HG03442 (cell line): ENCODE measurements at regions not wholly inside any gene's neighbourhood (a gene's known extent, or its start where the extent isn't known, plus 50 kb on each side); places are given as distances from the start of the nearest gene placed in this dataset.

Experiments used
- ATAC-seq: cut with Tn5 transposase; IDR thresholded peaks from one replicate; pipeline ENCODE4 v1.9.1; 2021; ENCODE audit warnings: mild to moderate bottlenecking, moderate library complexity; ENCODE audit not compliant: unreplicated experiment

DNA sequence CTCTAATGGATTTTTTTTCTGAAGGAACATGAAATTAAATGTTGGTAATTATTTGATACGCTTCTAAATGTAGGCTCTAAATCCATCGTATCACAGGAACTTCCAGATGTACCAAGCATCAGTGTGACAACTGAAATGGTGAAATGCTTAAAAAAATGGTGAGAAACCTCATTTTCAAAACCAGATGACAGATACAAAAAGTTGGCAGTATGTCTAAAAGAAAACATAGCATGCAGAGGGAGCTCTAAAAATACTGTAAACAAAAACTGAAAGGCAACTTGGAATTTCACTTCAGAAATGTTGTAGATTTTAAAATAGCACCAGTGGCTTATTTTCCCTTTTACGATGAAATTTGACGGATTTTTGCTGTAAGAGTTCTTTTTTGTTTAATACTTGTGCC lies 1043.6 kb upstream of the WWC1 start:
- ATAC-seq: no peak

DNA sequence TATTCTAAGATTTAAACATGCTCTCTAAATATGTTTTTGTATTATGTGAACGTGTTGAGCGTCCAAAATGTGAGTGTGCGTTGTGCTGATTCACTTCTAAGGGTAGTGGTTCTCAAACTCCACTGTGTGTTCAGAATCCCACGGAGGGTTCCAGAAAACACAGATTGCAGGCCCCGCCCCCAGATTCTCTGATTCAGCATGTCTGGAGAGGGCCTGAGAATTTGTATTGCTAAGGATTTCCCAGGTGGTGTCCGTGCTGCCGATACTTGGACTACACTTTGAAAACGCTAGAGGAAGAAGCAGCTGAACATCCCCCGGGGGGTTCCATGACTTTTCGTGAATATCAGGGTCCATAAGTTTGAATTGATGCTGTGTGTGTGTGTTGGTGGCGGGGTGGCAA lies 1043.2 kb upstream of the WWC1 start:
- ATAC-seq: no peak

DNA sequence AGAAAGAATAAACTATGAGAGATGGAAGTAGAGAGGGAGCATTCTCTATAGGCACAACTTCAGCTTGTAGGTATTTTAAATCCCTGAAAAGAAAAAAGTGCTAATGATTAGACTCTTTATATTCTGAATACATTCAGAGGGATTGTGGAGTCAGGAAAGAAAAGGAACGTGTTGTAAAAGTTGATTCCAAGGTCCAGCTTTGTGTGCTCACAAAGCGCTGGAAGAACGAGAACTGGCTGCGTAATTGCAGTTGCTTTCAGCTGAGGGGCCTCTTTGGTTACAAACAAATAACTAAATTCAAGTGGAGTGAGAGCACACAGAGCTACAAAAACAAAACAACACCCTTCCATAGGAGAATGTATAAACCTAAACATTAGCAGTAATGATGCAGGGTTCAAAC lies 1040.4 kb upstream of the WWC1 start:
- no peak for ATAC-seq

DNA sequence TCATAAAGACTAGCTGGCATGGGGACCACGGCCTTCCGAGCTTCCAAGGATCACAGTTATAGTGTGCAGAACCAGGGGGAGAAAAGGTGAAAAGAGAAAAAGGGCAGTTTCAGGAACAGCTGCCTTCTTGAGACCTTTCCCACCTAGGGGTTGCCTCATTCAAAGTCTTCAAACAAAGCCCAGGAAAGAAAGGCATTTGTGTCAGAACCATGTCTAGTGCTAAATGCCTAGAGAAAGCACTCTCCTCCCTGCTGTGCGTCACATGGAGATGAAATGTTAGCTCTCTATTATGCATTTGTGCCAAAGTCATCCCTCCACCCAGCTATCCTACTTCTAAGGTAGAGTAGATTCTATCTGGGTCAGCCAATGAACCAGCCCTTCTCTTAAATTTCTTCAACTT lies 1037.3 kb upstream of the WWC1 start:
- no peak for ATAC-seq

DNA sequence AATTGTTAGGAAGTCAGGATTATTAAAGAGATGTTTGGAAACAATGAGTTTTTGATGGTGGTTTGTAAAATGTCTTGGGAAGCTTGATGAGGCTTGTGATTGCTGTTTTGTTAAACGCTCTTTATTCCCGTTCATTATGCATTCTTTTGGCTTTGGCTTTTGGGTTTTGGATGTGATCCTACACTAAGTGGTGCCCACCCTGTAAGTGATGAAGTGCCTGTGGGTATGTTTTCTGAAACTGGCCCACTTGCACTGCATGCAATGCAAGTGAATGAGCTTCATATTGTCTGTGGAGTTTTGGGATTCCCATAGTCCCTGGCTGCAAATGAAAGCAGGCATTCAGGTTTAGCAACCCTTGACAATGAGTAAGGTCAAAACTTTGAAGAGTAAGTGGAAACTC lies 1035.5 kb upstream of the WWC1 start:
- ATAC-seq: no peak

DNA sequence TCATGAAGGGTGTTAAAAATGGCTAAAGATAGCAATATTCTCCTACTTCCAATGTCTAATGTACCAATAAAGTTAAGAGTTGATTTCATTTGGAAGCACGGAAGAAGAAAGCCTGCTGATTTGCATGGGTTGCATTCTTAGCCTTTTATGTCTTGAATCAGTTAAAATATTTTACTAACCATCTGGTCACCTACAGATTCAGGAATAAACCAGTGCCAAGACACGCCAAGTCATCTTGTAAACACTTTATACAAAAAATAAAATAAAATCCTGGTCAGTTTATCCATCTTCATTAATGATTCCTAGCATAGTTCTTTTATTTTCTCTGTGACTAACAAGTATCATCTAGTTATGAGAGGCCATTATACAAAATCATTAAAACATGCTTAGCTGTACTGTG lies 1031.6 kb upstream of the WWC1 start:
- no peak for ATAC-seq

DNA sequence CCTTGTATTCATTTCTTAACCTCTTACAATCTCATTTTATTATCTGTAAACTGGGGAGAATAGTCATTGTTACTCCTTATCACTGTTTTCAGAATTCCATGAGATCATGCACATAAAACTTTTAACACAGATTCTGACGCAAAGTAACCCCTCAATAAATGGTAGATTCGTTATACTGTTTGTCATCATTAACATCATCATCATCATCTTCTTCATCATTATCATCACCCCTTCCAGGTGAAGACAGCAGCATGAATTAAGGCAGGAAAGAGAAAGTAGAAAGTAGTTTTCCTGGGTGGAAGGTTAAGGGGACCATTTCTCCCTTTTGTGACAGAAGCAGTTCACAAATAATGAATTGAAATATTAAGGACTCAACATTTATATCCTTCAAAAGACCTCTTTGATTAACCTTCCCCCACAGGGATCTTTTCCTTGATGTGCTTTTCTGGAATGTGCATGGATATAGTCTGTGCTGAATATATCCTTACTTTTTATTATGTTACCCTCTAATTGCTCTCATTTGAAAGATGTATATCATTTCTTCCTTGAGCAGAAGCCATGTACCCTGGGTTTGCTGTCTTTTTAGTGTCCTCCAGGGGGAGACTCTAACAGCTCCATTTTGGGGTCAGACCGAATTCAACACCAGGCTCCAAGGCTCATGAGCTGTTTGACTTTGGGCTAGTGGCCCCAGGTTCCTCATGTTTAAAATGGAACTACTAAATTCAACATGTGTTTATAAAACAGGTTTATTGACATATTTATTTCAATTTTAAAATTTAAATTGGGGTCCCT lies 1029.9 kb upstream of the WWC1 start:
- ATAC-seq: no peak

DNA sequence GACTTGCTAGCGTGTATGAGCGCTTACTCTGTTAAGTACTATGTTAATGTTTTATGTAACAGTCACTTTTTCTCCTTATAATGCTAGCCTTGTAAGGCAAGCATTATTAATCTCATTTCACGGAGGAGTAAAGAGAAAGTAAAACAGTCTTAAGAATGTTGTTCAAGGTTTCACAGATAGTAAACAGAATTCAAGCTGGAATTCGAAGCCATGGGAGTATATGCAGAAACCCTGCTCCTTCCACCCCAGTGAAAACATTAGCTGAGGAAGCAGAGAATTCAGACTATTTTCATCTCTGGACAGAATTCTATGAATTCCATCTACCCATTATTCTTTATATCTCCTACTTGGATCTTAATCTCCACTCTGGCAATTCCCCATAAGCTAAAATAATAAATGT lies 1028.3 kb upstream of the WWC1 start:
- no peak for ATAC-seq

DNA sequence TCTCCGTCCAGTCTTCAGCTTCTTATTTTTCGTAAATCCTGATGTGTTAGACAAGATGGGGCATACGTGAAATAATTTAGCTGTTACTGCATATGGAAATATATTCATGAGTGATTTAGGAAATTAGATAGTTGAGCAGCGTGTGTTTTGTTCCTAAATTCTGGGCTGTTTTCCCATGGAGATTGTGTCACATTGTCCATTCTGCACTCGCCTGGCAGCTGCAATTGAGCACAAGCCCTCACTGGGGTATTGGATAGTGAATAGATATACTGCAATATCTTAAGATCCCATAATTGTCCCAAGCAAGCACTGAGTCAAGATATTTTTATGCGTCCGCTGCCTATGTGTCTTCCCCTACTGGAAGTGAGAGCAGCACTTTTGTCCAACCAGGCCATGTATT lies 1027.1 kb upstream of the WWC1 start:
- ATAC-seq: no peak

DNA sequence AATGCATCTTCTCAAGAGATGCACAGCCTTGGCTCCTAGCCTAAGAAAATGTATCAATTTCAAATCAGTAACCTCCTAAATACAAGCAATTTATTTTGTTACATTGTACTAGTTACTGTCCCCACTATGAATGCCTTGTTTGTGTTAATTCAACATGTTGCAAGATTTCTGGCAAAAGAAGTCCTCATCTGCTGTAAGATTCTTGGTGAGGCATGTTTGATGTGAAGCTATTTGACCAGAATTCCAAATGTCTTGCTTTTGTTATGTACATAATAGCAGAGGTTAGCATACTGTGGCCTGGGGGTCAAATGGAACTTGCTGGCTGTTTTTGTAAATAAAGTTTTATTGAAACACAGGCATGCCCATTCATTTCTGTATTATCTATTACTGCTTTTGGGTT lies 1023.1 kb upstream of the WWC1 start:
- ATAC-seq: no peak

DNA sequence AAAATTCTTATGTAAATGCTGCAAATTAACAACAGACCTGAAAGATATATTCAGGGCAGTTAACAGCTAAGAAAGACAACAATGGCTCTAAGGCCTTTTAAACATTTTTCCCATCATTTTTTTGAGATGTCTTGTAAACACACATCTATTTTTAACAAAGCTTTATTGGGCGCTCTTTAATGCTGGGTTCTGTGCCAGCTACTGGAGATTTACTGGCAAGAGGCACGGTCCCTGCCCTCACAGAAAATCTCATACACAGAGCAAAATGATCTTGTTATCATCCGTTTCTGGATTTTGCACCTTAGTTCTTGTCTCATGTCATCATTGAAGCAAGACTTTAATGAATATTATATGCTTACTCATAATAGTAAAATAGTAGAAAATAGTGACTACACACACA lies 1022.3 kb upstream of the WWC1 start:
- ATAC-seq: no peak

DNA sequence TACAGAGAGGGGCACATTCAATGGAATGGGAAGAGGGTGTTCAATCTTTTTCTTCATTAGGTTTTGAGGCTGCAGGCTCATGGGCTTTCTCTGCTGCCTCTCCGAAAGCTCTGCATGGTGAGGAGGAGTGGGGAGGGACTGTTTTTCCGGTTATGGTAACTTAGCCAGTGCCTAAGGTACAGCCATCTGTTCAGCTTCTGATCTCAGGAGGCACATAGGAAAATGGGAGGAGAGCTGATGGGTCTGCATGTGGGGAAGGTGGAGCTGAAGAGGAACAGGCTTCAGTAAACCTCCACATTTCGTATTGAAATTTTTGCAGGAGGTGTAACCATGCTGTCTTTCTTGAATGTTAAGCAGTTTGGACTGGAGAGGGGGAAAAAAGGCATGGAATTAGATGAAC lies 1020.4 kb upstream of the WWC1 start:
- no peak for ATAC-seq

DNA sequence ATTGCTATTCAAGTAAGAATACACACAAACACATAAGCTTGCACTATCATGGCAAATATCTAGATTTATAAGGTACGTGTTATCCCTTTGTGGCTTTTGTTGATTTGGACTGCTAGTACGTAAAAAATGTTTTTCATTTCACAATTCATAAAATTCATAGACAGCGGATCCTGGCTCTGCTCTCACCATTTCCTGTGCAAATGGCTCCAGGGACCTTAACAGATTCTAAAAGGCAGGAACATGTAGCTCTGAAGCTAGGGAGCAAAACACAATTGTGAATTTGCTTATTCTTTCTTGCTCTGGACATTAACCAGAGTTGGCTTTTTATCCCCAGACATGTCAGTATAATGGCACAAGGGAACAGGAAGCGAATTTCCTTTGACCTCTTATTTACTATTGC lies 1019.9 kb upstream of the WWC1 start:
- ATAC-seq: no peak

DNA sequence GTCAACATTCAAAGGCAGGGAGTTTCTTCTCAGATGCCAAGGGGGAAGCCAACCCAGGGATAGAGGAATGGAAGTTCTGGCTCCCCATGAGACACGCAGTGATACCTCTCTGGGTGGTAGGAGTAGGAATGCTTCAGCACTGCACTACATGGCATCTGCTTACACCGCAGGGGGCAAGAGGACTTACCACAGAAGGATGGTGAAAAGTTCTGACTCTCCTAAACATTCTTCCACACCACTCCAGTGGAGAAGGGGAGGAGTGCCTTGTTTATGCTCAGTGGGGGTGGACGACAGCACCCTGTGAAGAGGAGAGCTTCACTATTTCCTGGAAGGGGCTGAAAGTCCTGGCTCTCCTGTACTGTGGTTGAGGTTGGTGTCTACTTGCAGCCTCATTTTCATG lies 1011.3 kb upstream of the WWC1 start:
- ATAC-seq: no peak

DNA sequence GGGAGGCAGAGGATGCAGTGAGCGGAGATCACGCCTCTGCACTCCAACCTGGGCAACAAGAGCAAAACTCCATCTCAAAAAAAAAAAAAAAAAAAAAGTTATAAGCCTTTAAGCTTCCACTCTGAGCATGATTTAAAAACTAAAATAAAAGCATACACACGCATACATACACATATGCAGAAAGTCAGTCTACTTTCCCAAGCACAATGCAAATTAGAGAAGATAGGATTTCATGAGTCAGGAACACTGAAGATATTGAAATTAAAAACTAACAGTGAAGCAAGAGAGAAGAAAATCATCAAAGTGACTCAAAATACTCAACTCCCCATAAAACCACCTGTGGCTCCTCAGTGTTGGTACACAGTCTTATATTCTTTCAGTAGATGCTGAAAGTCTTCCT lies 1009.5 kb upstream of the WWC1 start:
- no peak for ATAC-seq

DNA sequence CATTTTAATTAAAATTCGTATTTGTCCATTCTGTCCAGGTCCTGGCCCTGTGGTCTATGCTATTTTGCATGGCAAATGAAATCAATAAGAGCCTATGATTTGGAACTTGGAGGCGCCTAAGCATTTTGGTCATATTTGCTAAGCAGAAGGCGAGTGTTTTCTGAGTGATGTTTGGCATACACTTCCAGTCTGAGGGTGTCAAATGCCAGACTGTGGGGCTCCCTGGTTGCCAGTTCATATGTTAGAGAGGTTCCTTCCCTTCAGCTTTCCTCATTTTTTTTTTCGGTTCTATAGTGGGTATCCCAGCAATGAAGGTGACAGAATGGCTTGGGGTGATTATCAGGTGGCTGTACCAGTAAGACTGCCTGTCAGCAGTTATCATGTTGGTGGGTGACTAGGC lies 1007.8 kb upstream of the WWC1 start:
- no peak for ATAC-seq

DNA sequence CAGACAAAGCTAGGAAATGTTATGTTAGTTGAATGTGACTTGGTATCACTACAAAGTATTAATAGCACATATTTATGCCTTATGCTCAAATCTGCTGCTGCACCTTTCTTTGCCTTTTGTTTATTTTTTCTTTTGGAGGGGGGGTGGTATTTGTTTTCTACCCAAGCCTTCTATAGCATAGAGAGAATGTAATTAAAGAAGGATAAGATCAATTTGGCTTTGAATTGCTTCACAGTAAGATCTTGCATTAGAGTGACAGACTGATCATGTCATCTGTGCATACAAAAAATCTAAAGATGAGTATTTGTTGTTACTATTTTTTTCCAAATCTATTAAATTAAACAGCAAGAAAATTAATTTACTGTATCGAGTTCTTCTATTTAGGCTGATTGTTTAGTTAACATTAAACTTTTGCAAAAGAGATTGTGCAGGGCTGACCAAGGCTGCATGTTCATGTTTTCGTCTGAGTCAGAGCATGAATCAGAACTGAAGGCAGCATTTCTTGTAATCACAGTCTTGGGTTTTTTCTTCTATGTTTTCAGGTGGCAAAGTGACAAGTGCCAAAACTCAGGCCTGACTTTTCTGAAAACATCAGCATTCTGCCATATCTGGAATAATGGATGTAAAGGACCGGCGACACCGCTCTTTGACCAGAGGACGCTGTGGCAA lies 1007.1 kb upstream of the WWC1 start:
- no peak for ATAC-seq

DNA sequence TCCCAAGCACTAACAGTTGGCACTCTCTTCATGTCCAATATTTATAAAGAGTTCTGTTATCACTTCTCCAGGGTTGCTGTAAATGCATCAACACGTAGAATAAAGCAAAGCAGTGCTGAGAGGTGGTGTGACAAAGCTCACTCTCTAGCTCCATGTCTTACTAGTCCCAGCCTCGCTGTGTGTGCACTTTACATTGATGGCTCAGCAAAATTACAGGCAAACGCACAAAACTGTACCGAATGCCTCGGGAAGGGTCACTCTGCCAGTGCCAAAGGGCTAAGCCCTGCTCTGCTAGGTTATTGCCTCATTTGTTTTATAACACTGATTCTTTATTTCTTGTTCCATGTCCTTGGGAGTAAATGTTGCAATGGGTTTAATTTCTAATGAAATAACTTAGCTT lies 1005.9 kb upstream of the WWC1 start:
- no peak for ATAC-seq

DNA sequence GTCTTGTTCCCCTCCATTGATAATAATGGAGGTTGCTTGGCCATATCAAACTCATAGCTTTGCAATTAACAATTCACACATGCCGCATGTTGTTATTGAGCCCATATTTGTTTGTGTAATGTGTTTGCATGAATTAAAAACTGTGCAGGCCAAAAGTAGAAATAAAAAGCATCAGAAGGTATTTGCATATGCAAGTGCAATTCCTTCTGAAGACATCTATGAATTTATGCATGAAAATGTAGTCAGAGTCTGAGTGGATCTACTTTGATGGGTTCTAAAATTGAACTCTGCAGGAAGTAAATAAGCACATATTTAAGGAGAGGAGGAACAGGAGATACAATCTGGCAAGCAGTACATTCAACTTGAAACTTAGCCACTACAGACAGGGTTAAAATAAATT lies 1004.6 kb upstream of the WWC1 start:
- ATAC-seq: no peak

DNA sequence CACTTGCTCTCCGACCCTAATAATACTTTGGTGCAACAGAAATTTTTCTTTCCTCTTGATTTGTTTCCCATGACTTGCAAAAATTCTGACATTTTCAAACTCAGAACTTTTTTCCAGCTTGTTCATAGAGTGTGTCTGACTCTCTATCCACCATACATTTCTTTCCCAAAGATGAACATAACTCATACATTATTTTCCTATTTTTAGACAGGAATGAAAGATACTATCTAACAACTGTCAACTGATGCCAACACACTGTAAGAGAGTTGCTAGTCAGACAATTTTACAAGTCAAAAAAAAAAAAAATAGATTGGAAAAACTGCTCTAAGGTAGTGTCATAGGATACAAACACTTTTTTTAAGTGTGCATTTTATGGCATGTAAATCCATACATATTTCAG lies 1001.0 kb upstream of the WWC1 start:
- ATAC-seq: no peak

DNA sequence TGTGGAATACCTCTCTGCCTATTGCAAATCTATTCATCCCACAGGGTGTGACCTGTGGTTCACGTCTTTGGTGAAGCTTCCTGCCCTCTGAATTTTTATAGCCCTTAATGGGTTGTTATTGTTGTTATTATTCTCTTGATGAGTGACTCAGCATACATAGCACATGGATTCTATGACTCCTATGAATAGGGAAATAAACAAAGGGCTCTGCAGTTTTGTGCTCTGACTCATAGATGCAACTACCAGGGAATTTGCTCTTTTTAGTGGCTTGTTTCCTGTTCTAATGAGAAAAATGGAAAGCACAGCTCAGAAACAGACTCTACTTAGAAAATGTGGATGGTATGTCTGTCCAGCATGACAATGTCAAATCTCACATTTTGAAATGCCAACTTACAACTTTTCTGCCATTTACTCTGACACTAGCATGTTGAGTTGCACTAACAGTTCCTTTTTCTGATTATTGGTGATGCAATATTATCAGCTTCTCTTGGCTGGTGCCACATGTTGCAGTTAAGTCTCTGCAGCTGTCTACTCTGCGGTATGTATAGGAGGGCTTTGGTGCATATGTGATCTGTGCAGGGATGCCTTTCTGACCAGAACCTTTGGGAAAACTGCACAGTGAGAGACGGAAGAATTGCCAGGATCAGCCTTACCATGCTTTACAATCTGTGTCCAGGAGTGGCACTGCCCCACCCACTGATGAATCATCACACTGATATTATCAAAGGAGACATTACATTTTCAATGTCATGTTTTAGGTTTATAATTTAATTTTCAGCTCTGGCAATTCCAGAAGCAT lies 996.4 kb upstream of the WWC1 start:
- ATAC-seq: no peak

DNA sequence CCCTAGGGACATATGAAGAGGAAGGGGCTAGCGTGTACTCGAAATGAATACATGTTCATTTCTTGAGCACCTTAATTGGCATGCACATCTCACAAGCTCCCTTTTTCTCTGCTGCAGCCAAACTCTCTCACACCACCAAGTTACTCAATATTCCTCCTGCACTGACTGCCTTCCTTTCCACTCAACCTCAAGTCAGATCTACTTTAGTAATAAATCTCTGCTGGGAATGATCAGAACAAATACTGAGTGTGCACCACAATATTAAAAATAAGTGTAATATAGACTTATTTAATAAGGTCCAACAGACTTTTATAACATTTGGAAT lies 995.8 kb upstream of the WWC1 start:
- ATAC-seq: no peak
